ENCODE measurements at regions not wholly inside any gene's neighbourhood (a gene's known extent, or its start where the extent isn't known, plus 50 kb on each side); places are given as distances from the start of the nearest gene placed in this dataset.
A peak's percentile ranks its signal among the peaks of the same experiment; 100 is the strongest.

DNA sequence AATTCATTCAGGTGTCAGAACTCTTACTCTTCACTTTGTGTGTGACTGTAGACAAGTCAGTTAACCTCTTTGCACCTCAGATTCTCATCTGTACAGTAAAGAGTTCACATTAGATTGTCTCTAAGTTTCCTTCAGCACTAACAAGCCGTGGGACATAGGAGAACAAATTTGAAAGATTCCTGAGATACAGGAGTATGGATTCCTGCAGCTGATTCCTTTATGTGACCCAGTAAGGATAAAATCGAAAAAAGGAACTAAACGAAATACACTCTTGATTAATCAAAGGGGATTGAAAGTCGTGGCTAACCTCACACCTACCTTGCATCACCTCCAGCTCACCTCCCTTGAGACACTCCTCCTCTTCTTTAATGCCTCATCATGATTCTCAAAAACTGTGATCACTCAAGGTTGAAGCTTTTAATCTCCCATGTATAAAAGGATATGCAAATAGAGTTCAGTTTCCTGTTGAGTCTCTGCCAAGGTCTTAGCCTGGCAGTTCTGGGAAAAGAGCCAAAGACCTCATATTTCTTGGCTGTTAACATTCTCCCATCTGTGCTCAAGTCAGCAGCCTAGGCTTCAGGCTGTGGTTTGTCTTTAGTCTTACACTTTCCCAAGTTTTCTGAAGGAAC, 156.6 kb downstream of the DAD1 start:
- TF ChIP-seq, protein P1, sequence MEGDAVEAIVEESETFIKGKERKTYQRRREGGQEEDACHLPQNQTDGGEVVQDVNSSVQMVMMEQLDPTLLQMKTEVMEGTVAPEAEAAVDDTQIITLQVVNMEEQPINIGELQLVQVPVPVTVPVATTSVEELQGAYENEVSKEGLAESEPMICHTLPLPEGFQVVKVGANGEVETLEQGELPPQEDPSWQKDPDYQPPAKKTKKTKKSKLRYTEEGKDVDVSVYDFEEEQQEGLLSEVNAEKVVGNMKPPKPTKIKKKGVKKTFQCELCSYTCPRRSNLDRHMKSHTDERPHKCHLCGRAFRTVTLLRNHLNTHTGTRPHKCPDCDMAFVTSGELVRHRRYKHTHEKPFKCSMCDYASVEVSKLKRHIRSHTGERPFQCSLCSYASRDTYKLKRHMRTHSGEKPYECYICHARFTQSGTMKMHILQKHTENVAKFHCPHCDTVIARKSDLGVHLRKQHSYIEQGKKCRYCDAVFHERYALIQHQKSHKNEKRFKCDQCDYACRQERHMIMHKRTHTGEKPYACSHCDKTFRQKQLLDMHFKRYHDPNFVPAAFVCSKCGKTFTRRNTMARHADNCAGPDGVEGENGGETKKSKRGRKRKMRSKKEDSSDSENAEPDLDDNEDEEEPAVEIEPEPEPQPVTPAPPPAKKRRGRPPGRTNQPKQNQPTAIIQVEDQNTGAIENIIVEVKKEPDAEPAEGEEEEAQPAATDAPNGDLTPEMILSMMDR (IDR thresholded peaks at IDR 0.05): no peak
- TF ChIP-seq POLR2A (IDR thresholded peaks at IDR 0.05) (no peak), EP300 (IDR thresholded peaks at IDR 0.05) (no peak), POLR2AphosphoS5 (IDR thresholded peaks at IDR 0.05) (peak; percentile 53 to 80 (median 67))
